NT2/D1 (cell line): ENCODE measurements at regions not wholly inside any gene's neighbourhood (a gene's known extent, or its start where the extent isn't known, plus 50 kb on each side); places are given as distances from the start of the nearest gene placed in this dataset.

Experiments
- DNase-seq: peaks from one replicate; pipeline ENCODE4 v3.0.0-alpha.2; 2011; ENCODE audit warnings: low read depth, low spot score
- H3K27me3 ChIP-seq: 2 replicates; pipeline ENCODE4 v1.6.0; 2011; ENCODE audit warnings: mild to moderate bottlenecking; ENCODE audit not compliant: insufficient read length, insufficient read depth
- H3K36me3 ChIP-seq: 2 replicates; pipeline ENCODE4 v1.6.1; 2011; ENCODE audit warnings: mild to moderate bottlenecking, low read length, mixed read lengths; ENCODE audit not compliant: insufficient read depth, insufficient read length
- H3K4me1 ChIP-seq: 2 replicates; pipeline ENCODE4 v1.5.1; 2011; ENCODE audit not compliant: insufficient read depth, insufficient read length
- H3K4me3 ChIP-seq: 2 replicates; pipeline ENCODE4 v1.5.1; 2011; ENCODE audit warnings: low read depth; ENCODE audit not compliant: insufficient read length
- H3K9ac ChIP-seq: 2 replicates; pipeline ENCODE4 v1.6.0; 2011; ENCODE audit warnings: low read depth; ENCODE audit not compliant: insufficient read length
- H3K9me3 ChIP-seq: 2 replicates; pipeline ENCODE4 v1.5.1; 2011; ENCODE audit warnings: mild to moderate bottlenecking, low read length; ENCODE audit not compliant: insufficient read depth
- SUZ12 ChIP-seq: IDR thresholded peaks from 2 replicates; pipeline ENCODE4 v1.6.1; 2011; ENCODE audit not compliant: insufficient read length, insufficient read depth; ENCODE audit errors: extremely low read depth
- YY1 ChIP-seq: IDR thresholded peaks from 2 replicates; pipeline ENCODE4 v1.6.1; 2011; ENCODE audit not compliant: insufficient read length, insufficient read depth
- ZNF274 ChIP-seq: IDR thresholded peaks from 2 replicates; pipeline ENCODE4 v1.6.1; 2011; ENCODE audit warnings: mild to moderate bottlenecking, low read depth, low read length

DNA sequence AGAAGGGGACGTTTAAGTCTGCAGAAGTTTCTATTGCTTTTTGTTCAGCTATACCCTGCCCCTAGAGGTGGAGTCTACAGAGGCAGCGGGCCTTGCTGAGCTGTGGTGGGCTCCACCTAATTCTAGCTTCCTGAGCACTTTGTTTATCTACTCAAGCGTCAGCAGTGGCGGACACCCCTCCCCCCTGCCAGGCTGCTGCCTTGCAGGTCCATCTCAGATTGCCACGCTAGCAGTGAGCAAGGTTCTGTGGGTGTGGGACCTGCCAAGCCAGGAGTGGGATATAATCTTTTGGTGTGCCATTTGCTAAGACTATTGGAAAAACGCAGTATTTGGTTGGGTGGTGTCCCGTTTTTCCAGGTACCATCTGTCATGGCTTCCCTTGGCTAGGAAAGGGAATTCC is 147.3 kb upstream of the PRPS1L1 start:
- H3K9ac ChIP-seq, result no peak overlapping the region
- H3K4me3 ChIP-seq, result no peak overlapping the region
- H3K9me3 ChIP-seq, result no peaks in the 10 kb centered on the region
- TF ChIP-seq YY1 (no peak), ZNF274 (no peak), SUZ12 (no peak)
- no peaks in the 10 kb centered on the region for H3K27me3 ChIP-seq
- no peaks in the 10 kb centered on the region for H3K4me1 ChIP-seq
- no peaks in the 10 kb centered on the region for H3K36me3 ChIP-seq
- DNase-seq, result no peak

DNA sequence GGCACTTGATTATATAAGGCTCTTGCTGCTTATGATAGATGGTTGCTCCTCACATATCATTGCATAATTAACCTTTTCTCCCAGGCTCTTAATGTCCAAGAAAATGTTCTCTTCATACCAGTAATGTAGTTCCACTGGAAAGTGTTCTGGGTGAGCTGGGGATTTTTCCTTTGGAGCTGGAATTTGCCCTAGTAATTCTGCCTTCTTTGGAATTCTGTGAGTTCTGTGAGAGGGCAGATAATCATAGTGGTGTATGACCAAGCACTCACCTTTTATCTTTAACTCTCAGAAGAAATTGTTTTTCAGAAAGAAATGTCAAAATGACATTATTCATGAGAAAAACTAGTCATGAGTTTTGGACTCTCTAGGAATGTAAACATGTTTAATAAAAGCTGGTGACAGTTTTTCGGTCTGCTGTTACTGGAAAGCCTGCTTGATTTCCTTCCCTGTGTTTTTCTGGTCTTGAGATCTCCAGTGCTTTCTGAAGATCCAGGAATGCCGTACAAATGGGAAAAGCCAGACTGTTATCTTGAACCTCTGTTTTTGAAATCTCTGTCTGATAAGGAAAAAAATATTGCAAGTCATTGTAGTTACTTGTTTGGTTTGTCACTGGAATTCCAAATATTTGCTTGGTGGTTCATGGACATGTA is 148.3 kb upstream of the PRPS1L1 start:
- no peak for DNase-seq
- no peak overlapping the region for H3K9ac ChIP-seq
- H3K36me3 ChIP-seq, result no peaks in the 10 kb centered on the region
- no peaks in the 10 kb centered on the region for H3K9me3 ChIP-seq
- no peaks in the 10 kb centered on the region for H3K27me3 ChIP-seq
- TF ChIP-seq YY1 (no peak), SUZ12 (no peak), ZNF274 (no peak)
- H3K4me1 ChIP-seq, result no peaks in the 10 kb centered on the region
- H3K4me3 ChIP-seq, result no peak overlapping the region

DNA sequence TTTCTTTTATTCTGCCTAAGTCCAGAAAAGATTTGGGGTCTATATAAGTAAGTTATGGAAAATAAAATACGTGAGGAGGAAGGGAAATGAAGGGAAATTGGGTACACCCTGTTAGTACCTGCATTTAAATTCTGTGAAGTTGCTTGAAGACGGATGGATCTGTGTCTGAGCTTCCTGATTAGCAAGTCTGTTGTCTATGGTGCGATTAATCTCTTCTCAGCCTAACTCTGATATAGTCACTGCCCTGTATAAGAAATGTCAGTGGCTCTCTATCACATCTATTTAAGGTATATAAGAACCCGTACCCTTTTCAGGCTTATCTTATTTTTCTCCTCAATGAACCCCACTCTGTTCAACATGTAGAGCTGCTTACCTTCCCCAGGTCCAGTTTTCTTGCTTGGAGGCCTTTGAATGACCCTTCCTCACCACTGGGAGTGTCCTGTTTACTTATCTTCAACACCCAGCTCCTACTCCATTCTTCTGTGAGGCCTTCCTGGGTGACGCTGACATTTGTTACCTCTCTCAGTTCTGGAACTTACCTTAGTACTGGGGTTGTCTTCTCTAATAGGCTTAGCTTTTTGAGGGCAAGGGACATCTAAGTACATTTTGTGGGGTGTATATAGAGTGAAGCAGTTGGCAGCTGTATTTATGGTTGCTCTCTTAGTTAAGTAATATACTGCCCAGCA is 149.6 kb upstream of the PRPS1L1 start:
- Histone ChIP-seq H3K27me3 (no peaks in the 10 kb centered on the region), H3K9ac (no peak overlapping the region), H3K9me3 (no peaks in the 10 kb centered on the region), H3K4me3 (no peak overlapping the region), H3K4me1 (no peaks in the 10 kb centered on the region), H3K36me3 (no peaks in the 10 kb centered on the region)
- no peak for TF ChIP-seq ZNF274
- TF ChIP-seq SUZ12, result no peak
- TF ChIP-seq YY1, result no peak
- DNase-seq, result no peak

DNA sequence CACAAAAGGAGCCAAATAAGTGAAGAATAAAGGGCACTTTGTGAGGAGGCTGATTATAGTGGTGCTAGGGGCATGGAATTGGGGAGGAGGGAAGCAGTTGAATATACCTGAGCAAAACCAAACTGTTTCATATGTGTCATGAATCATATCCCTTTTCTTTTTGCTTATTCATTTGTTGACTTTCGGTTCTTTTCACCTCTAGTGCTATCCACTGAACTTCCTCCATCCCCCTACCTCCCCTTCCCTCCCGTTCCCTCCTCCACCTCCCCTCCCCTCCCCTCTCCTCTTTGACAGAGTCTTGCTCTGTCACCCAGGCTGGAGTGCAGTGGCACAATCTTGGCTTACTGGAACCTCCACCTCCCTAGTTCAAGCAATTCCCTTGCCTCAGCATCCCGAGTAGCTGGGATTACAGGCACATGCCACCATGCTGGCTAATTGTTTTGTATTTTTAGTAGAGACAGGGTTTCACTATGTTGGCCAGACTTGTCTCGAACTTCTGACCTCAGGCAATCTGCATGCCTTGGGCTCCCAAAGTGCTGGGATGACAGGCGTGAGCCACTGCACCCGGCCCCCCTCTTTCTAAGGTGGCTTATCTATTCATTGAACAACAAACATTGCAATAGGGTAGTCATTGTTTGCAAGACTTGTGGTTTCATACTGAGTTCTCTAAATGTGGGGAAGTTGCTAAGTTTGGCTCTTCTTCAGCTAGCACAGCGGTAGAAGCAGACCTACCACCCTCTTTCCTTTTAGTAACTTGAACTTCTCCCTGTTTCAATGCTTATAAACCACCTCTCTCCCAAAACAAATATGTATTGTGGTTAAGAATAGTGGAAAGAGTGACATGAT is 150.4 kb upstream of the PRPS1L1 start:
- TF ChIP-seq ZNF274 (no peak), YY1 (no peak), SUZ12 (no peak)
- Histone ChIP-seq H3K9ac (no peak overlapping the region), H3K9me3 (no peaks in the 10 kb centered on the region), H3K4me1 (no peaks in the 10 kb centered on the region), H3K27me3 (no peaks in the 10 kb centered on the region), H3K4me3 (no peak overlapping the region), H3K36me3 (no peaks in the 10 kb centered on the region)
- no peak for DNase-seq

DNA sequence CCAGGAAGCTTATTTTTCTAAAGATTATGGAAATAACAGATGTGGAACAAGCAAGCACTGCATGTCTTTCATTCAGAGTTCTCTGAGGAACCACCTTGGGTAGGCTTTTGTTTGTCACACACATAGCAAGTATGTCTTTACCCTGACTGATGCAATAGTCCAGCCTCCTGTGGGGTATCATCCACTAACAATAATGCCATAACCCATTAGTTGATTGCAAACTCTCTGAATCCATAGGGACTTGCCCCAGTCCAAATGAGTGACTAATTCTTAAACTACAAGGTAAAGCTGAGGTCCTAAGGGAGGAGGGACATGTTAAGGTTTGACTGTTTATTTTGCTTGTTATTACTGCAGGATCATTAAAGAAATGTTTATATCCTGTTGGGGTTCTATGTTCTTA is 151.4 kb upstream of the PRPS1L1 start:
- no peaks in the 10 kb centered on the region for H3K9me3 ChIP-seq
- H3K9ac ChIP-seq, result no peak overlapping the region
- no peaks in the 10 kb centered on the region for H3K27me3 ChIP-seq
- DNase-seq, result no peak
- no peaks in the 10 kb centered on the region for H3K36me3 ChIP-seq
- TF ChIP-seq SUZ12, result no peak
- no peak for TF ChIP-seq ZNF274
- no peaks in the 10 kb centered on the region for H3K4me1 ChIP-seq
- no peak overlapping the region for H3K4me3 ChIP-seq

DNA sequence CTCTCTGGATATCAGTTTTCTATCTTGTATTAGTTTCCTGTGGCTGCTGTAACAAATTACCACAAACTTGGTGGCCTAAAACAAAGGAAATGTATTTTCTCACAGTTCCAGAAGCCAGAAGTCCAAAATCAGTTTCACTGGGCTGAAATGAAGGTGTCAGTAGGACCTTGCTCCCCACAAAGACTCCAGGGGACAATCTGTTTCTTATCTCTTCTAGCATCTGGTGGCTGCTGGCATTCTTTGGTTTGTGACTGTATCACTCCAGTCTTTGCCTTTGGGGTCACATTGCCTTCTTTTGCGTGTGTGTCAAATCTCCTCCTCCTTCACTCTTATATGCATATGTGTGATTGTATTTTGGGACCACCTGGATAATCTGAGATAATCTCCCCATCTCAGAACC is 153.0 kb upstream of the PRPS1L1 start:
- TF ChIP-seq YY1 (no peak), ZNF274 (no peak), SUZ12 (no peak)
- Histone ChIP-seq H3K9ac (no peak overlapping the region), H3K4me1 (no peaks in the 10 kb centered on the region), H3K27me3 (no peaks in the 10 kb centered on the region), H3K36me3 (no peaks in the 10 kb centered on the region), H3K9me3 (no peaks in the 10 kb centered on the region), H3K4me3 (no peak overlapping the region)
- DNase-seq, result no peak

DNA sequence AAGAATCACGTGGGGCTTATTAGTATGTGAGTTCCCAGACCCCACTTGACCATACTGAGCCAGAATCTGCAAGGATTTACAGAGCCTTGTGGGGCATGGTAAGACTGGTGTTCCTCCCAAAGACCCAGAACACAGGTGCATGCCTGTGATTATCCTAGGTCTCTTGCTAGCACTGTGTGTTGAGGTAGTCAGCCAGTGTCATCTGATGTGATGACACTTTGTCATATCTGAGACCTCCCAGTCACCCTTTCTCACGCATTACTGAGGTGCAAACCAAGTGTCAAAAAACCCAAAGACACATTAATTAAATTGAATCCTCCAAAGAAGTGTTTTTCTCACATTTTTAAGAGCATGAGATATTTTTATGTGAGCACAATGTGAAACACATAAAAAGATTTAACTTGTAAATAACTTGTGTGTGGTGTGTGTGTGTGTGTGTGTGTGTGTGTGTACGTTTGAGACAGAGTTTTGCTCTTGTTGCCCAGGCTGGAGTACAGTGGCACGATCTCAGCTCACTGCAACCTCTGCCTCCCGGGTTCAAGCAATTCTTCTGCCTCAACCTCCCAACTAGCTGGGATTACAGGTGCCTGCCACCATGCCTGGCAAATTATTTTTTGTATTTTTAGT is 162.0 kb upstream of the PRPS1L1 start:
- Histone ChIP-seq H3K4me1 (no peaks in the 10 kb centered on the region), H3K36me3 (no peaks in the 10 kb centered on the region), H3K27me3 (no peaks in the 10 kb centered on the region), H3K4me3 (no peak overlapping the region), H3K9me3 (no peaks in the 10 kb centered on the region), H3K9ac (no peak overlapping the region)
- DNase-seq, result no peak
- no peak for TF ChIP-seq ZNF274
- TF ChIP-seq SUZ12, result no peak
- TF ChIP-seq YY1, result no peak
